DOHH2 (cell line): ENCODE measurements at regions not wholly inside any gene's neighbourhood (a gene's known extent, or its start where the extent isn't known, plus 50 kb on each side); places are given as distances from the start of the nearest gene placed in this dataset.

Source experiments
- H3F3A ChIP-seq: fragments of 200-600 bp; sonication (generic), shearing (Covaris generic); 2 replicates; pipeline ENCODE4 v1.6.0; 2016; ENCODE audit warnings: antibody characterized with exemption, mild to moderate bottlenecking; ENCODE audit not compliant: control insufficient read depth, insufficient read depth
- H3K27ac ChIP-seq: fragments of 200-600 bp; sonication (generic); 2 replicates; pipeline ENCODE4 v1.5.1; 2014; ENCODE audit warnings: low read depth, mild to moderate bottlenecking, low read length, moderate library complexity
- H3K27me3 ChIP-seq: fragments of 200-600 bp; sonication (generic); 2 replicates; pipeline ENCODE4 v1.6.1; 2014; ENCODE audit warnings: mild to moderate bottlenecking, low read length, mixed read lengths; ENCODE audit not compliant: control insufficient read depth
- H3K36me3 ChIP-seq: fragments of 200-600 bp; sonication (generic); 2 replicates; pipeline ENCODE4 v1.6.1; 2014; ENCODE audit warnings: mild to moderate bottlenecking, low read length, moderate library complexity, mixed read lengths; ENCODE audit not compliant: control insufficient read depth
- H3K4me1 ChIP-seq: fragments of 200-600 bp; sonication (generic); 2 replicates; pipeline ENCODE4 v1.6.1; 2014; ENCODE audit warnings: mild to moderate bottlenecking, low read length, mixed read lengths; ENCODE audit not compliant: control insufficient read depth
- H3K4me2 ChIP-seq: fragments of 200-600 bp; sonication (generic); 2 replicates; pipeline ENCODE4 v1.6.0; 2014; ENCODE audit warnings: mild to moderate bottlenecking, low read length, moderate library complexity
- H3K4me3 ChIP-seq: fragments of 200-600 bp; sonication (generic); 2 replicates; pipeline ENCODE4 v1.5.1; 2014; ENCODE audit warnings: mild to moderate bottlenecking, low read length, mixed read lengths
- H3K79me2 ChIP-seq: fragments of 200-600 bp; sonication (generic); 2 replicates; pipeline ENCODE4 v1.6.1; 2014; ENCODE audit warnings: mild to moderate bottlenecking, low read length, mixed read lengths; ENCODE audit not compliant: control insufficient read depth
- H3K9me2 ChIP-seq: fragments of 200-600 bp; sonication (generic); replicated peaks from 2 replicates; pipeline ENCODE4 v1.6.1; 2014; ENCODE audit warnings: mild to moderate bottlenecking, low read length, mixed read lengths; ENCODE audit not compliant: control insufficient read depth
- H3K9me3 ChIP-seq: fragments of 200-600 bp; sonication (generic); 2 replicates; pipeline ENCODE4 v1.6.1; 2014; ENCODE audit warnings: antibody characterized with exemption, low read length, mixed read lengths; ENCODE audit not compliant: control insufficient read depth, insufficient read depth
- H4K20me1 ChIP-seq: fragments of 200-600 bp; sonication (generic); 2 replicates; pipeline ENCODE4 v1.6.0; 2014; ENCODE audit warnings: low read depth, mild to moderate bottlenecking, antibody characterized with exemption, low read length, moderate library complexity; ENCODE audit not compliant: control insufficient read depth, insufficient read depth
- EZH2phosphoT487 ChIP-seq: fragments of 200-600 bp; sonication (generic); IDR thresholded peaks from 2 replicates; pipeline ENCODE4 v1.6.1; 2017; ENCODE audit warnings: borderline replicate concordance, mild to moderate bottlenecking, antibody characterized with exemption, low read length, moderate library complexity, mixed read lengths
- TF ChIP-seq, protein P1 (sequence below): fragments of 200-600 bp; sonication (generic); IDR thresholded peaks from one replicate; pipeline ENCODE4 v1.5.1; 2014; ENCODE audit warnings: antibody characterized with exemption, mild to moderate bottlenecking, low read depth, low read length; ENCODE audit not compliant: poor library complexity, severe bottlenecking

- Histone ChIP-seq H3K27ac (no peak overlapping the region), H3K79me2 (no peaks in the 10 kb centered on the region), H3K4me1 (peaks cover 24% of the 10 kb centered on the region), H4K20me1 (no peaks in the 10 kb centered on the region), H3K36me3 (peaks cover 10% of the 10 kb centered on the region), H3K9me3 (peaks cover 13% of the 10 kb centered on the region; the same call in 1 of the 2 replicates), H3K4me3 (no peak overlapping the region), H3K9me2 (no peaks in the 10 kb centered on the region), H3K4me2 (no peak overlapping the region), H3F3A (no peaks in the 10 kb centered on the region), H3K27me3 (no peaks in the 10 kb centered on the region)
- no peak for TF ChIP-seq EZH2phosphoT487
- TF ChIP-seq, protein P1, sequence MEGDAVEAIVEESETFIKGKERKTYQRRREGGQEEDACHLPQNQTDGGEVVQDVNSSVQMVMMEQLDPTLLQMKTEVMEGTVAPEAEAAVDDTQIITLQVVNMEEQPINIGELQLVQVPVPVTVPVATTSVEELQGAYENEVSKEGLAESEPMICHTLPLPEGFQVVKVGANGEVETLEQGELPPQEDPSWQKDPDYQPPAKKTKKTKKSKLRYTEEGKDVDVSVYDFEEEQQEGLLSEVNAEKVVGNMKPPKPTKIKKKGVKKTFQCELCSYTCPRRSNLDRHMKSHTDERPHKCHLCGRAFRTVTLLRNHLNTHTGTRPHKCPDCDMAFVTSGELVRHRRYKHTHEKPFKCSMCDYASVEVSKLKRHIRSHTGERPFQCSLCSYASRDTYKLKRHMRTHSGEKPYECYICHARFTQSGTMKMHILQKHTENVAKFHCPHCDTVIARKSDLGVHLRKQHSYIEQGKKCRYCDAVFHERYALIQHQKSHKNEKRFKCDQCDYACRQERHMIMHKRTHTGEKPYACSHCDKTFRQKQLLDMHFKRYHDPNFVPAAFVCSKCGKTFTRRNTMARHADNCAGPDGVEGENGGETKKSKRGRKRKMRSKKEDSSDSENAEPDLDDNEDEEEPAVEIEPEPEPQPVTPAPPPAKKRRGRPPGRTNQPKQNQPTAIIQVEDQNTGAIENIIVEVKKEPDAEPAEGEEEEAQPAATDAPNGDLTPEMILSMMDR, result no peak
These were observed 1169.4 kb upstream of the ZEB2 start for GRCh38 chr2:145689277-145689676.

DNA sequence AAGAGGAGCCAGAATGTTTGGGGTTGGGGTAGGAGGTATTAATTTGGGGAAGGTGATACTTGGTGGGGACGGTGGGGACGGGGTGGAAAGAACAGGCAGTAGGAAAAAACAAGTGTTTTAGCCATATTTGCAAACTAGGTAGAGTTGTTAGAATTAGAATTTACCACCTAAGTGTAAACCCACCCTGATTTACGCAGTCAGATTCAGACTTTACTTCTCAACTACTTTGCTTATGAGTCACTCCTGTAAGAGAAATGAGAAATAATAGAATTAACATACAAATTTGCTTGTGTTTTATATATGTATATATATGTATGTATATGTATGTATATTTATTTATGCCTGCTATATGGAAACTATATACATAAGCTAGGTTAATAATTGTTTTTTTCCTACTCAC, 1168.2 kb upstream of the ZEB2 start:
- peak overlapping the region; percentile 44 for H3K4me2 ChIP-seq
- peaks cover 23% of the 10 kb centered on the region for H3K4me1 ChIP-seq
- H3F3A ChIP-seq, result no peaks in the 10 kb centered on the region
- H3K9me2 ChIP-seq, result no peaks in the 10 kb centered on the region
- peaks cover 13% of the 10 kb centered on the region; the same call in 1 of the 2 replicates for H3K9me3 ChIP-seq
- peak overlapping the region; percentile 33; the same call in 1 of the 2 replicates for H3K4me3 ChIP-seq
- peak overlapping the region; percentile 20; the same call in 1 of the 2 replicates for H3K27ac ChIP-seq
- no peaks in the 10 kb centered on the region for H3K79me2 ChIP-seq
- TF ChIP-seq, protein P1, result no peak
- TF ChIP-seq EZH2phosphoT487, result no peak
- H3K27me3 ChIP-seq, result no peaks in the 10 kb centered on the region
- H4K20me1 ChIP-seq, result no peaks in the 10 kb centered on the region
- peaks cover 10% of the 10 kb centered on the region for H3K36me3 ChIP-seq

DNA sequence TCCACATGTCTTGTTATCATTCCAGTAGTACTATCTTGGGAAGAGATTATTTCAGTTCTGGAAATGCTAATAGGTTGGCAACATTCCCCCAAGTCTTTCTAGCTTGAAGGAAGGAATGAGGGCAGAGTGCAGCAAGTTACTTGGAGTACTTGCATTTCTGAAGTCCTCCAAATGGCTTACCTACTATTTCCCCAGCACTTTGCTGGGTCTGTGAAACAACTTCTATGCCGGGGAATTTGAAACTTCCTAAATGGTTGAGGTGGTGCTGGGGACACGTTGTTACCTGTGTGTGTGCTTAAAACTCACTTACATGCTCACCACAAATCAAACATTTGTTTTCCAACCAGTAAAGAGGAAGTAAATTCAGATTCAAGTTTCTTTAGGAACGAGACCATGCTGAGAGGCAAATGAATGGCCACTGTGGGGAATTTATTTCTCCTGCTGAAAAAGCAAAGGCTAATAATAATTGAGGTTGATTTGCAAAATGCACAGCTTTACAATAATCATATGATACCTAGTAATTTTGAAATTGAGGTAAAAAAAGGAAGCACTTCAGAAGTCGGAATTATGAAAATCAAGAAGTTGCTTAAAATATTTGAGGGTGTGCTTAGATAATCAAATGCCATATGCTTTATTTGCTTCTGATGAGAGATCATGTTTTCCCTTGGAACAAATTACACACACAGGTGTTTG, 1167.7 kb upstream of the ZEB2 start:
- Histone ChIP-seq H3K27me3 (no peaks in the 10 kb centered on the region), H3K4me2 (peak overlapping the region; percentile 44), H4K20me1 (no peaks in the 10 kb centered on the region), H3K79me2 (no peaks in the 10 kb centered on the region), H3K9me3 (peaks cover 10% of the 10 kb centered on the region; the same call in 1 of the 2 replicates), H3K36me3 (peaks cover 10% of the 10 kb centered on the region), H3F3A (no peaks in the 10 kb centered on the region), H3K4me1 (peaks cover 17% of the 10 kb centered on the region), H3K9me2 (no peaks in the 10 kb centered on the region), H3K4me3 (peak overlapping the region; percentile 33), H3K27ac (peak overlapping the region; percentile 20; the same call in 1 of the 2 replicates)
- TF ChIP-seq, protein P1, result no peak
